ENCODE measurements at regions not wholly inside any gene's neighbourhood (a gene's known extent, or its start where the extent isn't known, plus 50 kb on each side); places are given as distances from the start of the nearest gene placed in this dataset.

GRCh38 chr3:176969066-176969465 lies 228.2 kb downstream of the TBL1XR1 start:
- no peak for TF ChIP-seq YY1 (IDR thresholded peaks at IDR 0.05; ENCODE audit: insufficient read depth, insufficient read length)
- TF ChIP-seq ZNF274 (IDR thresholded peaks at IDR 0.05; ENCODE audit: low read depth, low read length), result no peak
- no peak for TF ChIP-seq SUZ12 (IDR thresholded peaks at IDR 0.05; ENCODE audit: extremely low read depth, insufficient read depth, insufficient read length)
